ENCODE measurements at regions not wholly inside any gene's neighbourhood (a gene's known extent, or its start where the extent isn't known, plus 50 kb on each side); places are given as distances from the start of the nearest gene placed in this dataset.
"Not testable (repeated sequence)": the region's sequence is repeated elsewhere in the genome, so short reads cannot be mapped to it uniquely, and the experiment has no call there.

GRCh38 chr13:87191485-87191884, 479.7 kb upstream of the SLITRK5 start:
- not testable (repeated sequence) for H3K4me1 ChIP-seq (ENCODE audit: insufficient read depth, low read length); H3K27me3 ChIP-seq (ENCODE audit: insufficient read depth, low read length); H3K36me3 ChIP-seq (ENCODE audit: insufficient read depth, low read length); H3K9me3 ChIP-seq (ENCODE audit: low read length); H3K4me3 ChIP-seq (ENCODE audit: low read length); H2AFZ ChIP-seq (ENCODE audit: low read depth, low read length)

- Histone ChIP-seq H3K4me3 (ENCODE audit: low read length) (no peak overlapping the region), H3K27me3 (ENCODE audit: insufficient read depth, low read length) (no peaks in the 10 kb centered on the region), H3K36me3 (ENCODE audit: insufficient read depth, low read length) (no peaks in the 10 kb centered on the region), H2AFZ (ENCODE audit: low read depth, low read length) (no peak overlapping the region), H3K9me3 (ENCODE audit: low read length) (no peaks in the 10 kb centered on the region), H3K4me1 (ENCODE audit: insufficient read depth, low read length) (no peaks in the 10 kb centered on the region)
Measured at GRCh38 chr13:87198371-87198770, 472.8 kb upstream of the SLITRK5 start.

GRCh38 chr13:87206708-87207107, 464.5 kb upstream of the SLITRK5 start:
- Histone ChIP-seq H3K4me3 (ENCODE audit: low read length) (no peak overlapping the region), H2AFZ (ENCODE audit: low read depth, low read length) (no peak overlapping the region), H3K27me3 (ENCODE audit: insufficient read depth, low read length) (no peaks in the 10 kb centered on the region), H3K4me1 (ENCODE audit: insufficient read depth, low read length) (no peaks in the 10 kb centered on the region), H3K36me3 (ENCODE audit: insufficient read depth, low read length) (no peaks in the 10 kb centered on the region), H3K9me3 (ENCODE audit: low read length) (no peaks in the 10 kb centered on the region)

- Histone ChIP-seq H2AFZ (ENCODE audit: low read depth, low read length) (no peak overlapping the region), H3K4me3 (ENCODE audit: low read length) (no peak overlapping the region), H3K4me1 (ENCODE audit: insufficient read depth, low read length) (no peaks in the 10 kb centered on the region), H3K27me3 (ENCODE audit: insufficient read depth, low read length) (no peaks in the 10 kb centered on the region), H3K9me3 (ENCODE audit: low read length) (no peaks in the 10 kb centered on the region), H3K36me3 (ENCODE audit: insufficient read depth, low read length) (no peaks in the 10 kb centered on the region)
Measured at GRCh38 chr13:87207280-87208003, 463.7 kb upstream of the SLITRK5 start.

- Histone ChIP-seq H2AFZ (ENCODE audit: low read depth, low read length) (no peak overlapping the region), H3K4me1 (ENCODE audit: insufficient read depth, low read length) (no peaks in the 10 kb centered on the region), H3K36me3 (ENCODE audit: insufficient read depth, low read length) (no peaks in the 10 kb centered on the region), H3K4me3 (ENCODE audit: low read length) (no peak overlapping the region), H3K9me3 (ENCODE audit: low read length) (no peaks in the 10 kb centered on the region), H3K27me3 (ENCODE audit: insufficient read depth, low read length) (no peaks in the 10 kb centered on the region)
Measured at GRCh38 chr13:87208636-87209035, 462.5 kb upstream of the SLITRK5 start.

GRCh38 chr13:87234981-87235380, 436.2 kb upstream of the SLITRK5 start:
- no peak overlapping the region for H2AFZ ChIP-seq (ENCODE audit: low read depth, low read length)
- no peaks in the 10 kb centered on the region for H3K36me3 ChIP-seq (ENCODE audit: insufficient read depth, low read length)
- no peaks in the 10 kb centered on the region for H3K9me3 ChIP-seq (ENCODE audit: low read length)
- H3K27me3 ChIP-seq (ENCODE audit: insufficient read depth, low read length), result no peaks in the 10 kb centered on the region
- H3K4me3 ChIP-seq (ENCODE audit: low read length), result no peak overlapping the region
- H3K4me1 ChIP-seq (ENCODE audit: insufficient read depth, low read length), result no peaks in the 10 kb centered on the region

GRCh38 chr13:87235621-87236020, 435.6 kb upstream of the SLITRK5 start:
- H3K36me3 ChIP-seq (ENCODE audit: insufficient read depth, low read length), result no peaks in the 10 kb centered on the region
- no peak overlapping the region for H3K4me3 ChIP-seq (ENCODE audit: low read length)
- no peaks in the 10 kb centered on the region for H3K27me3 ChIP-seq (ENCODE audit: insufficient read depth, low read length)
- H3K4me1 ChIP-seq (ENCODE audit: insufficient read depth, low read length), result no peaks in the 10 kb centered on the region
- H3K9me3 ChIP-seq (ENCODE audit: low read length), result no peaks in the 10 kb centered on the region
- H2AFZ ChIP-seq (ENCODE audit: low read depth, low read length), result no peak overlapping the region

- no peak overlapping the region for H2AFZ ChIP-seq (ENCODE audit: low read depth, low read length)
- H3K9me3 ChIP-seq (ENCODE audit: low read length), result no peaks in the 10 kb centered on the region
- no peaks in the 10 kb centered on the region for H3K27me3 ChIP-seq (ENCODE audit: insufficient read depth, low read length)
- no peak overlapping the region for H3K4me3 ChIP-seq (ENCODE audit: low read length)
- no peaks in the 10 kb centered on the region for H3K36me3 ChIP-seq (ENCODE audit: insufficient read depth, low read length)
- no peaks in the 10 kb centered on the region for H3K4me1 ChIP-seq (ENCODE audit: insufficient read depth, low read length)
Measured at GRCh38 chr13:87244256-87244890, 426.8 kb upstream of the SLITRK5 start.

- H3K4me3 ChIP-seq (ENCODE audit: low read length); H3K4me1 ChIP-seq (ENCODE audit: insufficient read depth, low read length); H3K27me3 ChIP-seq (ENCODE audit: insufficient read depth, low read length); H2AFZ ChIP-seq (ENCODE audit: low read depth, low read length); H3K36me3 ChIP-seq (ENCODE audit: insufficient read depth, low read length); H3K9me3 ChIP-seq (ENCODE audit: low read length): not testable (repeated sequence)
Measured at GRCh38 chr13:87249847-87250246, 421.3 kb upstream of the SLITRK5 start.

- no peaks in the 10 kb centered on the region for H3K4me1 ChIP-seq (ENCODE audit: insufficient read depth, low read length)
- no peaks in the 10 kb centered on the region for H3K36me3 ChIP-seq (ENCODE audit: insufficient read depth, low read length)
- no peak overlapping the region for H3K4me3 ChIP-seq (ENCODE audit: low read length)
- no peaks in the 10 kb centered on the region for H3K27me3 ChIP-seq (ENCODE audit: insufficient read depth, low read length)
- no peak overlapping the region for H2AFZ ChIP-seq (ENCODE audit: low read depth, low read length)
- peaks cover 2% of the 10 kb centered on the region for H3K9me3 ChIP-seq (ENCODE audit: low read length)
Measured at GRCh38 chr13:87255394-87255793, 415.8 kb upstream of the SLITRK5 start.

- Histone ChIP-seq H3K27me3 (ENCODE audit: insufficient read depth, low read length) (no peaks in the 10 kb centered on the region), H3K4me1 (ENCODE audit: insufficient read depth, low read length) (no peaks in the 10 kb centered on the region), H3K4me3 (ENCODE audit: low read length) (no peak overlapping the region), H2AFZ (ENCODE audit: low read depth, low read length) (no peak overlapping the region), H3K9me3 (ENCODE audit: low read length) (peaks cover 2% of the 10 kb centered on the region), H3K36me3 (ENCODE audit: insufficient read depth, low read length) (no peaks in the 10 kb centered on the region)
Measured at GRCh38 chr13:87259479-87260083, 411.6 kb upstream of the SLITRK5 start.

- H3K4me3 ChIP-seq (ENCODE audit: low read length), result no peak overlapping the region
- H2AFZ ChIP-seq (ENCODE audit: low read depth, low read length), result no peak overlapping the region
- H3K9me3 ChIP-seq (ENCODE audit: low read length), result no peaks in the 10 kb centered on the region
- H3K36me3 ChIP-seq (ENCODE audit: insufficient read depth, low read length), result no peaks in the 10 kb centered on the region
- no peaks in the 10 kb centered on the region for H3K4me1 ChIP-seq (ENCODE audit: insufficient read depth, low read length)
- no peaks in the 10 kb centered on the region for H3K27me3 ChIP-seq (ENCODE audit: insufficient read depth, low read length)
Measured at GRCh38 chr13:87274209-87274819, 396.9 kb upstream of the SLITRK5 start.

GRCh38 chr13:87280139-87280538, 391.0 kb upstream of the SLITRK5 start:
- Histone ChIP-seq H2AFZ (ENCODE audit: low read depth, low read length) (no peak overlapping the region), H3K27me3 (ENCODE audit: insufficient read depth, low read length) (no peaks in the 10 kb centered on the region), H3K4me3 (ENCODE audit: low read length) (no peak overlapping the region), H3K36me3 (ENCODE audit: insufficient read depth, low read length) (no peaks in the 10 kb centered on the region), H3K4me1 (ENCODE audit: insufficient read depth, low read length) (no peaks in the 10 kb centered on the region), H3K9me3 (ENCODE audit: low read length) (no peaks in the 10 kb centered on the region)
